GM18517 (cell line): ENCODE measurements at regions not wholly inside any gene's neighbourhood (a gene's known extent, or its start where the extent isn't known, plus 50 kb on each side); places are given as distances from the start of the nearest gene placed in this dataset.
"Not testable (repeated sequence)": the region's sequence is repeated elsewhere in the genome, so short reads cannot be mapped to it uniquely, and the experiment has no call there.

Experiments used
- ATAC-seq: cut with Tn5 transposase; IDR thresholded peaks from one replicate; pipeline ENCODE4 v1.9.1; 2021; ENCODE audit warnings: mild to moderate bottlenecking, moderate library complexity; ENCODE audit not compliant: unreplicated experiment

GRCh38 chr2:37757456-37757855 lies 86.0 kb upstream of the CDC42EP3 start:
- ATAC-seq, result not testable (repeated sequence)

- ATAC-seq, result not testable (repeated sequence)
Measured at GRCh38 chr2:37758141-37758601, 86.7 kb upstream of the CDC42EP3 start.

DNA sequence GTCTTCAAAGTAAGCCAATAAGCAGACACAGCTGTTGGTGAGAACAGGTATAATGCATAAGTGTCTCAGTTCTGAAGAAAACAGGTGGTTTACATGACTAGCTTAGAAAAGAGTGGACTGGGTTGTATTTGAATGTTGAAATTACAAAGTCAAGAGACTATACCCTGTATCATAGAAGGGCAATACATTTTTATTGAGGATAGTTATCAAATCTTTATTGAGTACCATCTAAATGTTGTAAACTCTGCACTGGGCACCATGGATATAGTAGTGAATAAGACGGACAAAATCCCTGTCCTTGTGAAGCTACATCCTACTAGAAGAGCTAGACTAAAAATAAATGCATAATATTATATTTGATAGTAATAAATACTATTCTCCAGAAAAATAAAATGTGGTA lies 88.5 kb upstream of the CDC42EP3 start:
- not testable (repeated sequence) for ATAC-seq

DNA sequence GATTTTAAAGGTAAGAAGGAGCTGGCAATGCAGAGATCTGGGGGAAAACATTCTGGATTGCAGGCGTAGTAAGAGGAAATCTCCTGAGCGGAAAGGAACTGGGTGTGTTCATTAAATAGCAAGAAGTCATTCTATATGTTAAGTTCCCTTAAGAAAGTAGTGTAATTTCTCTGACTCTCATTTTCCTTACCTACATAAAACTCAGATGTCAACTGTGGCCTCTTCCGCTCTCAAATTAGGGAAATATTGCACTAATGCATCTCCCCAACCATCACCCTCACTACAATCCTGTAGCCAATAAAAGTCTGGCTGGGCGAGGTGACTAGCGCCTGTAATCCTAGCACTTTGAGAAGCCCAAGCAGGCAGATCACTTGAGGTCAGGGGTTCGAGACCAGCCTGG lies 89.0 kb upstream of the CDC42EP3 start:
- no peak for ATAC-seq

GRCh38 chr2:37762281-37762680 lies 90.8 kb upstream of the CDC42EP3 start:
- ATAC-seq, result not testable (repeated sequence)

- ATAC-seq, result no peak
Measured at GRCh38 chr2:37764739-37765138, 93.3 kb upstream of the CDC42EP3 start.

- no peak for ATAC-seq
Measured at GRCh38 chr2:37766106-37766505, 94.7 kb upstream of the CDC42EP3 start.

GRCh38 chr2:37767046-37767445 lies 95.6 kb upstream of the CDC42EP3 start:
- no peak for ATAC-seq

- ATAC-seq, result no peak
Measured at GRCh38 chr2:37767959-37768925, 96.8 kb upstream of the CDC42EP3 start.

GRCh38 chr2:37769551-37769950 lies 98.1 kb upstream of the CDC42EP3 start:
- ATAC-seq, result no peak

DNA sequence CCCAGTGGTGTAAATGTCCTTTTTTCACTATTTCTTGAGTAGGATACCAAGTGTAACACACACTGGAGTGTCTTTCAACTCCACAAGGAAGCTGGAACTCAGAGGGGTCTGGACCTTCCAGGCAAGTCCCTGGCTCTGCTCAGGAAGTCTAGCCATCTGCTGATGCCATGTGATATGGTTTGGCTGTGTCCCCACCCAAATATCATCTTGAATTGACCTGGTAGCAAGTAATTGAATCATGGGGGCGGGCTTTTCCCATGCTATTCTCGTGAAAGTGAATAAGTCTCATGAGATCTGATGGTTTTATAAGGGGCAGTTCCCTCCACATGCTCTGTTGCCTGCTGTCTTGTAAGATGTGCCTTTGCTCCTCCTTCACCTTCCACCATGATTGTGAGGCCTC lies 99.4 kb upstream of the CDC42EP3 start:
- no peak for ATAC-seq

DNA sequence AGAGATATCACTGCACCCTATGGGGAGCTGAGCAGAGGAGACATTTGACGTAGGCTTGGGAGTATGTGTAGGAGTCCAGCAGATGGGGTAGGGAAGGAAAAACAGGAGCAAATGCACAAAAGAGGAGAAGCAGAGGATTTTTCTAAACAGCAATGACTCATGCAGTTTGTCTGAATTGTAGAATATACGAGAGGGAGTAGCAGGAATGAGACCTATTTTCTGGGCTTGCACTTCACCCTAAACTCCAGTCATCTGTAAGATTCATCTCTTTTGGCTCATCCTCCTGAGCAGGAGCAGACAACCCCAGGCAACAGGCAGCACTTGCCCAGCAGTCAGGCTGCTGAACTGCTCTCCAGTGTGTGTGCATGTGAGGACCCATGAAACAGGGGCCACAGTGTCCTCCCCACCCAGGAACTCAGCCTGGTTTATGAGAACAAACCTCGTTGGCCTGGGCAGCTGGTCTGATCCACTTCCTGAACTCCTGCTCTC lies 100.2 kb upstream of the CDC42EP3 start:
- no peak for ATAC-seq

DNA sequence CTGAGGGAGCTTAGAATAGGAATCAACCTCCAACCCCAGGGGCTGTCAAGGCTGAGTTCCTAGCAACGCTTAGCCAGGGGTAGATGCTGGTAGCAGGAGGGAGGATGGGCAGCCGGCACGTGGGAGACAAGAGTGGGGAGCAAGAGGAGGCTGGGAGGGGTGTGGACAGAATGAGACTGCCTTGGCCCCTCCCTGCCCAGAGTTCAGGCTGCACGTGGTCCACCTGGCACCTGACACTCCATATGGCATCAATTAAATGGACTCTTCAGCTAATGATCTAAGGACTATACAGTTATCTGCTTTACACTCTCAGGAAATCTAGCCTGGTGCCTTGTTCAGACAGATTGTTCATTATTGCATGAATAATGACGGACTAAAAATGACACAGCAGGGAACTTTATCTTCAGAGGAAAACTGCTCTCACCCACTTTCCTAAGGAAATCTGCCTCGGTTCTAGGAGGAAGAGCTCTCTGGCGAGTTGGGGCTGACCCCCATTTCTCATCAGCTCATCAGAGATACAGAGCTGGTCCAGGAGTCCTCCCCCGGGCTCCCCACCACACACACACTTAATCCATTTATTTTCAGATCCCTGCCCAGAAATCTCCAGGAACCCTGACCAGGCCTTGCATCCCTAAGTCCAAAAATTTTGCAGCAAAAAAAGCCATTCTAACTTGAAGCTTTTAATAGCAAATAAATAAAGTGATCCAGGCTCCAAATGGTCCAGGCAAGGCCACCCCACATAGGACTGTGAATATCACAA lies 102.1 kb upstream of the CDC42EP3 start:
- no peak for ATAC-seq

DNA sequence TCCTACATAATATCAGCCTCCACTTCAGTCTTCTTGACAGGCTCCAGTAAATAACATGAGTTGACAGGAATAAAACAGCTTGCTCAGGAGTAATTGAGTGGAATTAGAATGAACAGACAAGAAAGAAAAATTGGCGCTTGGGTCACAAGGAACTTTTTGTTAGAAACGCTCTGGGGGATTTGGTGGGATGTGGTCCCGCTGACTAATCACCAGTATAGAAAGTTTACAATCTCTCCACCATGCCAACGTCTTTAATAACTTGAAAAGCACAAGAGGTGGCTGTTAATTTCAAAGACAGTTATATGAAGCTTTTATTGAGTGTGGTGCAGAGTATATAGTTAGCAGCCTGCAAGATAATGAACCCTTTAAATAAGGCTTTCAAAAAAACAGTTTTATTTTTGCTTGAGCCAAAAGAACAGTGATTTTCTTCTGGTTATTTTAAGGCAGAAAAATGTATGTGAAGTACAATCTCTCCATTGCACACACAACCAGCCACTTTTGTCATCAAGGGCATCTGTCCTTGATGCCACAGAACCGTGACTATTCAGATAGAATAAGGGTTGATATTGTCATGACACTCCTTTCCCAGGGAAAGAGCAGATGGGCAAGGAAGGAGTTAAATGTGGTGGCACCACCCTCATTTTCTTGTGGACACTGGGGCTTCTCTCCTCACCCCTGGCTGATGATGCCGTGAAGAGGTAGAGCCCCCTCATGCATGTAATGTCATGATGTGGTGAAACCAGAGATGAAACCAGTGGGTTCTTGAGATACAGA lies 102.9 kb upstream of the CDC42EP3 start:
- not testable (repeated sequence) for ATAC-seq

GRCh38 chr2:37774976-37775907 lies 103.8 kb upstream of the CDC42EP3 start:
- no peak for ATAC-seq

- no peak for ATAC-seq
Measured at GRCh38 chr2:37775908-37776250, 104.4 kb upstream of the CDC42EP3 start.

DNA sequence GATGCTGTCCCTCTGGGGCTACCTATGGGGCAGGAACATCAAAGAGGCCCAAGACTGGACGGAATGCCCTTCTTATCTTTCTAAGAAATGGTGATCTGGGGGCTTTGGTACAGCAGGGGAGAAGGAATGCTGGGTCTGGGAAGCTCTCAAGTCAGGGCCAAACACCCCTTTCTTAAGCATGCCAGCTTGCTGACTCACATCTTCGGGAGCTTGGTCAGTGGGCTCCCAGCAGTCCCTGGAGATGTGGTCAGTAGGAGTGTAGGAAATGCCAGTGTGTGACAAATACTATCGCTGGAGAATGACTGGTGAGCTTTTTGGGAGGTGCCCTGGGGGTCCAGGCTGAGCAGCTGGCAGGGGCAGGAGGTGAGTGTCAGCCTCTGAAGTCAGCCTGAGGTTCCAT lies 105.0 kb upstream of the CDC42EP3 start:
- no peak for ATAC-seq

DNA sequence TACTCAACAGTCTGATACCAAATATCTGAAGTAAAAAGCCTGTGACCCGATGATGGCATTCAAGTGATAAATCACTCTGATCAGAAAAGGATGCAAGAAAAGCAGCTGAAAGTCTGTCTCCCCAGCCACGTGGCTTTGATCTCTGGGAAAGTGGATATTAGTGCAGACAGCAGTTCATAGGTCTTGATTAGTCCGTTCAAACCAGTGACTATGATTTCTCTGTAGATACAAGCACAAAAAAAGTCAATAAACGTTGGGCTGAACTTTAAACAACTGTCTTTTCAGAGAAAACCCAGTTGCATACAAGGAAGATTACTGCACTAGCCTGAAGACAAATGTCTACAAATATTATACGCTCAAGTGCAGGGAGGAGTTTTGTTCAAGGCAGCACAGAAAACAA lies 107.7 kb upstream of the CDC42EP3 start:
- no peak for ATAC-seq

DNA sequence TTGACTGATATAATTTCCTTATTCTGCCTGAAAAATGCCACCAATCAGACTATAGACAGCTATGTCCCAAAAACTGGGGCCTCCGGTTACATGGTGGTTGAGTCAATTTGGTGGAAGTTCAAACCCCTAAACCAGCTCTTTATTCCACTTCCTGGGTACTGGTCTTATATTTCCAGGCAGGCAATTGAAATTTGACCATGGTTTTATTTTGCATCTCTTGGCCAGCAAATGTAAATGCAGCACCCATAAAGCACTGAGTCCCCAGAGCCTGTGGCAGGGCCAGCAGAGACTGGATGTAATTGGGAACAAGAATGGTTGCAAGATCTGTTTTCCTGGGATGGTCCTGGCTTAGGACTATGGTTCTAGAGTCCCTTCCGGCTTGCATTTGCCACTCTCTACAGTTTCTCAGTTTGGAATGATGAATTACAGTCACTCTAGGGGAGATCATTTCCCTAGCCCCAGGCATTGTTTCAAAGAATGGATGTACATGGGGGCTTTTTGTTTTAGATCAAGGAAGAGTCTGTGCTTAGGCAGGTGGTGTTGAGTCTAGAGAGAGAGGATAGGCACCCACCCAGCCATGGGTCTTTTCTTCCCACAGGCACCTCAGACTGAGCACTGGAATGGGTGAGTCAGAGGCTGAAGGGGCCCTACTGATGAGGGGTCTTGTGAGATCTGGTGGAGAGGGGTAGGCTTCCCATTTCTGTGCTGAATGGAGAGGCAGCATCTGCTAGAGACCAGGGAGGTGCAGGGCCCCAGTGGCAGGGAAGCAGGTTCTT lies 108.4 kb upstream of the CDC42EP3 start:
- ATAC-seq, result no peak
